ENCODE measurements at regions not wholly inside any gene's neighbourhood (a gene's known extent, or its start where the extent isn't known, plus 50 kb on each side); places are given as distances from the start of the nearest gene placed in this dataset.

GRCh38 chr21:14863745-14864210, 201.0 kb downstream of the NRIP1 start:
- Histone ChIP-seq H4K20me1 (ENCODE audit: low read depth) (no peaks in the 10 kb centered on the region), H3K9ac (no peak overlapping the region), H2AFZ (replicated peaks) (no peak overlapping the region), H3K4me1 (peaks cover 13% of the 10 kb centered on the region), H3F3A (ENCODE audit: low read depth) (peaks cover 10% of the 10 kb centered on the region), H3K27ac (no peak overlapping the region), H3K4me3 (no peak overlapping the region), H3K9me3 (ENCODE audit: low read depth) (no peaks in the 10 kb centered on the region), H3K36me3 (no peaks in the 10 kb centered on the region), H3K27me3 (no peaks in the 10 kb centered on the region), H3K79me2 (ENCODE audit: low read depth) (no peaks in the 10 kb centered on the region), H3K4me2 (no peak overlapping the region)
- H3K27ac Mint-ChIP-seq: no peak overlapping the region
- no peaks in the 10 kb centered on the region for H3K27me3 Mint-ChIP-seq (ENCODE audit: insufficient read depth, low read depth)
- TF ChIP-seq CTCF (IDR thresholded peaks at IDR 0.05): no peak
- no peak for TF ChIP-seq EZH2 (IDR thresholded peaks at IDR 0.05)
- no peak for TF ChIP-seq EZH2phosphoT487 (IDR thresholded peaks at IDR 0.05)
- DNase-seq (ENCODE audit: low spot score): no peak
- peaks cover 21% of the 10 kb centered on the region for H3K9me3 Mint-ChIP-seq
- H3K4me1 Mint-ChIP-seq: peaks cover 26% of the 10 kb centered on the region
- H3K36me3 Mint-ChIP-seq: peaks cover 8% of the 10 kb centered on the region
- no peak overlapping the region for H3K4me3 Mint-ChIP-seq

GRCh38 chr21:14862794-14863720, 201.7 kb downstream of the NRIP1 start:
- peak; percentile 27 for DNase-seq (ENCODE audit: low spot score)
- no peak overlapping the region for H2AFZ ChIP-seq (replicated peaks)
- H3K36me3 Mint-ChIP-seq: peaks cover 8% of the 10 kb centered on the region
- H4K20me1 ChIP-seq (ENCODE audit: low read depth): no peaks in the 10 kb centered on the region
- H3K4me3 ChIP-seq: no peak overlapping the region
- H3K36me3 ChIP-seq: no peaks in the 10 kb centered on the region
- H3F3A ChIP-seq (ENCODE audit: low read depth): peaks cover 3% of the 10 kb centered on the region
- peaks cover 19% of the 10 kb centered on the region for H3K4me1 Mint-ChIP-seq
- H3K27ac Mint-ChIP-seq: no peak overlapping the region
- TF ChIP-seq EZH2 (IDR thresholded peaks at IDR 0.05) (no peak), CTCF (IDR thresholded peaks at IDR 0.05) (peak; percentile 72)
- no peaks in the 10 kb centered on the region for H3K27me3 Mint-ChIP-seq (ENCODE audit: insufficient read depth, low read depth)
- peaks cover 21% of the 10 kb centered on the region for H3K9me3 Mint-ChIP-seq
- H3K4me1 ChIP-seq: peaks cover 5% of the 10 kb centered on the region
- no peak overlapping the region for H3K27ac ChIP-seq
- H3K27me3 ChIP-seq: no peaks in the 10 kb centered on the region
- no peaks in the 10 kb centered on the region for H3K9me3 ChIP-seq (ENCODE audit: low read depth)
- no peak overlapping the region for H3K4me3 Mint-ChIP-seq
- H3K79me2 ChIP-seq (ENCODE audit: low read depth): no peaks in the 10 kb centered on the region
- H3K9ac ChIP-seq: no peak overlapping the region
- no peak overlapping the region for H3K4me2 ChIP-seq

GRCh38 chr21:14858311-14858710, 206.5 kb downstream of the NRIP1 start:
- Histone ChIP-seq H3K9ac (no peak overlapping the region), H3K4me2 (no peak overlapping the region), H3K27me3 (no peaks in the 10 kb centered on the region), H3K79me2 (ENCODE audit: low read depth) (no peaks in the 10 kb centered on the region), H2AFZ (replicated peaks) (no peak overlapping the region), H3F3A (ENCODE audit: low read depth) (no peaks in the 10 kb centered on the region), H3K36me3 (no peaks in the 10 kb centered on the region), H3K27ac (no peak overlapping the region), H3K4me3 (no peak overlapping the region), H3K9me3 (ENCODE audit: low read depth) (no peaks in the 10 kb centered on the region), H3K4me1 (no peaks in the 10 kb centered on the region), H4K20me1 (ENCODE audit: low read depth) (no peaks in the 10 kb centered on the region)
- H3K9me3 Mint-ChIP-seq: peaks cover 23% of the 10 kb centered on the region
- H3K4me3 Mint-ChIP-seq: no peak overlapping the region
- peaks cover 8% of the 10 kb centered on the region for H3K36me3 Mint-ChIP-seq
- DNase-seq (ENCODE audit: low spot score): no peak
- no peaks in the 10 kb centered on the region for H3K27me3 Mint-ChIP-seq (ENCODE audit: insufficient read depth, low read depth)
- H3K4me1 Mint-ChIP-seq: peaks cover 8% of the 10 kb centered on the region
- no peak overlapping the region for H3K27ac Mint-ChIP-seq
- no peak for TF ChIP-seq CTCF (IDR thresholded peaks at IDR 0.05)
- TF ChIP-seq EZH2 (IDR thresholded peaks at IDR 0.05): no peak
- TF ChIP-seq EZH2phosphoT487 (IDR thresholded peaks at IDR 0.05): no peak
